Activated T-cell treated with anti-CD3 and anti-CD28 coated beads for 48 hours (primary cell): ENCODE measurements at regions not wholly inside any gene's neighbourhood (a gene's known extent, or its start where the extent isn't known, plus 50 kb on each side); places are given as distances from the start of the nearest gene placed in this dataset.

Source experiments
- DNase-seq: peaks from one replicate; pipeline ENCODE4 v3.0.0-alpha.2; 2020; ENCODE audit warnings: low read depth

- DNase-seq, result peak; percentile 77
These were observed 106.4 kb downstream of the TBX19 start for GRCh38 chr1:168386949-168387586.

- DNase-seq, result no peak
These were observed 105.8 kb downstream of the TBX19 start for GRCh38 chr1:168386492-168386891.

- DNase-seq, result no peak
These were observed 101.2 kb downstream of the TBX19 start for GRCh38 chr1:168381850-168382249.

GRCh38 chr1:168380945-168381344 is 100.3 kb downstream of the TBX19 start:
- DNase-seq, result no peak

- no peak for DNase-seq
These were observed 98.6 kb downstream of the TBX19 start for GRCh38 chr1:168379104-168379860.

GRCh38 chr1:168375566-168376300 is 95.1 kb downstream of the TBX19 start:
- no peak for DNase-seq

GRCh38 chr1:168374566-168374965 is 93.9 kb downstream of the TBX19 start:
- no peak for DNase-seq

- no peak for DNase-seq
These were observed 93.2 kb downstream of the TBX19 start for GRCh38 chr1:168373869-168374268.

GRCh38 chr1:168372861-168373371 is 92.2 kb downstream of the TBX19 start:
- no peak for DNase-seq

- no peak for DNase-seq
These were observed 91.6 kb downstream of the TBX19 start for GRCh38 chr1:168372307-168372706.

- DNase-seq, result no peak
These were observed 90.8 kb downstream of the TBX19 start for GRCh38 chr1:168371477-168371876.

GRCh38 chr1:168370586-168370985 is 89.9 kb downstream of the TBX19 start:
- DNase-seq, result no peak

GRCh38 chr1:168369655-168370054 is 89.0 kb downstream of the TBX19 start:
- no peak for DNase-seq

- no peak for DNase-seq
These were observed 87.5 kb downstream of the TBX19 start for GRCh38 chr1:168368131-168368530.

GRCh38 chr1:168365719-168366479 is 85.2 kb downstream of the TBX19 start:
- DNase-seq, result no peak
